ENCODE measurements at regions not wholly inside any gene's neighbourhood (a gene's known extent, or its start where the extent isn't known, plus 50 kb on each side); places are given as distances from the start of the nearest gene placed in this dataset.

DNA sequence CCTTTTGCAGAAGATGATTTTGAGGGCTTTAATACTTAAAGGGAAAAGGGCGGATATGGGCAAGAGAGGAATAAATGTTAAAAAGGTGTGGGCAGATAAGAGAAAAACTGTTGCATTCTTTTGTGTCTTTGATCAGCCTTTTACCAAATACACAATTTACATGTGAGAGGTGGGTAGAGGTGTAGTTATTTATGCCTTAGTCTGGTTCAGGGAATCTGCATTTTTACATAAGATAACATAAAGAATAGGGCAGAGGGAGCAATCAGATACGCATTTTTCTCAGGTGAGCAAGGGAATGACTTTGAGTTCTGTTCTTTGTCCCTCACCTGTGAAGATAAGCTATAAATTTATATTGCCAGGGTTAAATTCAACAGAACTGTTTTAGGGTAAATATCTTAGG, 708.4 kb upstream of the SLITRK1 start:
- TF ChIP-seq, protein P1, sequence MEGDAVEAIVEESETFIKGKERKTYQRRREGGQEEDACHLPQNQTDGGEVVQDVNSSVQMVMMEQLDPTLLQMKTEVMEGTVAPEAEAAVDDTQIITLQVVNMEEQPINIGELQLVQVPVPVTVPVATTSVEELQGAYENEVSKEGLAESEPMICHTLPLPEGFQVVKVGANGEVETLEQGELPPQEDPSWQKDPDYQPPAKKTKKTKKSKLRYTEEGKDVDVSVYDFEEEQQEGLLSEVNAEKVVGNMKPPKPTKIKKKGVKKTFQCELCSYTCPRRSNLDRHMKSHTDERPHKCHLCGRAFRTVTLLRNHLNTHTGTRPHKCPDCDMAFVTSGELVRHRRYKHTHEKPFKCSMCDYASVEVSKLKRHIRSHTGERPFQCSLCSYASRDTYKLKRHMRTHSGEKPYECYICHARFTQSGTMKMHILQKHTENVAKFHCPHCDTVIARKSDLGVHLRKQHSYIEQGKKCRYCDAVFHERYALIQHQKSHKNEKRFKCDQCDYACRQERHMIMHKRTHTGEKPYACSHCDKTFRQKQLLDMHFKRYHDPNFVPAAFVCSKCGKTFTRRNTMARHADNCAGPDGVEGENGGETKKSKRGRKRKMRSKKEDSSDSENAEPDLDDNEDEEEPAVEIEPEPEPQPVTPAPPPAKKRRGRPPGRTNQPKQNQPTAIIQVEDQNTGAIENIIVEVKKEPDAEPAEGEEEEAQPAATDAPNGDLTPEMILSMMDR (IDR thresholded peaks at IDR 0.05): no peak
- no peak for TF ChIP-seq POLR2A (IDR thresholded peaks at IDR 0.05)
- no peak for TF ChIP-seq POLR2AphosphoS5 (IDR thresholded peaks at IDR 0.05)

Measured in upper lobe of left lung (tissue), 4 donors.